GM18909 (cell line): ENCODE measurements at regions not wholly inside any gene's neighbourhood (a gene's known extent, or its start where the extent isn't known, plus 50 kb on each side); places are given as distances from the start of the nearest gene placed in this dataset.

Experiments
- ATAC-seq: cut with Tn5 transposase; IDR thresholded peaks from one replicate; pipeline ENCODE4 v1.9.1; 2021; ENCODE audit warnings: mild to moderate bottlenecking; ENCODE audit not compliant: unreplicated experiment, poor library complexity

DNA sequence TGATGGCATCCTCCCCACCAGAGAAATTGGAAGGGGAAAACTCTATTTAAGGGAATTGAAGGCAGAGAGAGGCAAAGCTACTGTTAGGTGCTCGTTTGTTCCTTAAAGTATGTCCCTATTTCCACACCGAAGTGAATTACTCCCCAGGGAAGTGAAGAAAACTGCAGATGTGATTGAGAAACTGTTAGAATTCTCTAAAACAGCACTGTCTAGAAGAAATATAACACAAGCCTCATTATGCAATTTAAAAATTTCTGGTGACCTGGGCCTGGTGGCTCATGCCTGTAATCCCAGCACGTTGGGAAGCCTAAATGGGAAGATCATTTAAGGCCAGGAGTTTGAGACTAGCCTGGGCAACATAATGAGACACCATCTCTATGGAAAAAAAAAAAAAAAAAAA lies 305.0 kb downstream of the SHQ1 start:
- ATAC-seq: no peak

DNA sequence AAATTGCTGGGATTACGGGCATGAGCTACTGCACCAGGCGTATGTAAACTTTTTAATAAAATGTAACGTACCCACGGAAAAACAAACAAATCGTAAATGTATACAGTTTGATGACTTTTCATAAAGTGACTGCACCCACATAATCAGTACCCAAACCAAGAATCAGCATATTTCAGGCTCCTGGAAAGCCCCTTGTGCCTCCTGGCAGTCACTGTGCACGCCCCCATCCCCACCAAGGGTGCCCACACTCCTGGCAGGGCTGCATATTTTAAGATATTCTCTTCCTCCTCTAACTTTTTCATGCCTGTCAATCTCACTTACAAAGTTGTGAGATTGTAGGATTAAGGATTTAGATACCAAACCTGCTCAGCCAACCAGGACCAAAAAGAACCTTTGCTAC lies 305.5 kb downstream of the SHQ1 start:
- ATAC-seq: no peak

DNA sequence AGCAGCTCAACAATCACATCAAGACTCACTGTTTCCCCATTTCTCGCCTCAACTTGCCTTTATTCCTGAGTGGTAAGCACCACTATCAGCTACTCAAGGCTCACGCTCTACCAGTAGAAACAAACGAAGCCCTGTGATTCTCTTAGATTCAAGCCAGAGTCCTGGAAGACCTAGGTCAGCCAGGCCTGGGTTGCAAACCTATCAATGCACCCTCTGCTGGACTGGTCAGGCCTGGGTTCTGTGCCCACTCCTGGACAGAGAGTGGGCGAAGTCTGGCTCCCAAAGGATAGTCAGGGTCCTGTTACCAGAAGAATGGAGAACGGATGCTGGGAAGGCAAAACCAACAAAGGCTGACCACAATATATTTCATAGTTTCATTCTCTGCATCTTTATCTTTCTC lies 308.4 kb downstream of the SHQ1 start:
- no peak for ATAC-seq

DNA sequence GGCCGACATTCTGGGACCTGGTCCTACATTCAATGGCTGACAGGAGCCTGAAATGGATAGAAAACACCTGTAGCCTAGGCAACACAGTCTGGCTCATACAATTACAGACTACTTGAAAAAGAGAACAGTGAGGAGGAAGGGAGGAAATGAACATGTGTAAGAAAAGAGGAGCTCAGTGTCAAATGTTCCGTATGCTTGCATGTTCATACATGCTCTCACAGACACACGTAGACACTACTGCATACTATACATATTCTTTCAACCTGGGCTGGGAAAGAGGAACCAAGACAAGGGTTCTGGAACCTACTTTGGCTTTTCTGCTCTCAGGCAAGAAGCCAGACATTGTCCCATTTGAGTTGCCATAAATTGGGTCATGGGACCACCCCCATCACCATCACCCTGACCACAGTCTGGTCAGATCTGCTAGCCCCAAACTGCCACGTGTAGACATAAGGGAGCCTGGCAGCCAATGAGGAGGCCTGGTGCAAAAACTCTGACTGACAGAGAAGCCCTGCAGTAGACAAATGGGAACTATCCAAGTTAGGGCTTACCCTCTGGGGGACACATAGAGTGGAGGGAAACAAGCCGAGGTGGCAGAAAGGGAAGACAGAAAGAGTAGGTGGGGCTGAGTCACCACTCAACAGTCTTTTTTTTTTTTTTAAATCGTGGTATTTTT lies 310.0 kb downstream of the SHQ1 start:
- ATAC-seq: peak; percentile 43

DNA sequence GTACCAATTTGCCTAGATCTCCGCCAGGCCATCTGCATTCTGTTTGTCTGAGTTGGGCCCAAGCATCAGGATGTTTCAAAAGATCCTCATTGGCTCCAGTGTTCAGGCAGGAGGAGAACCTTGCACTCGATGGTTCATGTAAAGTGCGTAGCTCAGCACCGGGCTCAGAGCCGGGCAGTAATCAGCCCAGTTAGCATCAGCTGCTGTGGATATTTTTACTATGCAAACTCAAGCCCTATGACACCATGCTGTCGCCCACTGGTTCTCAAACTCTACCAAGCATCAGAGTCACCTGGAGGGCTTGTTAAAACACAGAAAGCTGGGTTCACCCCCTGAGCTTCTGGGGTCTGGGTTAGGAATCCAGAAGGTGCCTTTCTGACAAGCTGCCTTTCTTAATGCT lies 310.8 kb downstream of the SHQ1 start:
- ATAC-seq: no peak

DNA sequence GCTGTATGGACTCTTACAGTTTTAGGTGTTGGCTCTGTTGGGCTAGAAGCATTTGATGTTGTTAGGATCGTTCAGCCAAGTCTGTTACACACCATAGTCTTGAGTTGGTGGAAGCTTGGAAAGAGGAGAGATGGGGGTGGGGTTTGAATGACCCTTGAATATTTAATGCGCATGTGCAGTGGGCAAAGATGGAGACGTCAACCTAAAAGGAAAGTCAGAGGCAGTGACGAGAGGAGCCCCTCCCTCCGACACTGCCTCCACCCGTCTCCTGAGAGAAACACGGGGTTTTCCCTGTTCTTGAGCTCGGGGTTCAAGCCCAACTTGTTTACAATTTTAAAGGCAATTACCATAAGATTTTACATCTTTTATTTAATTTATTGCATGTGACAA lies 311.4 kb downstream of the SHQ1 start:
- no peak for ATAC-seq

DNA sequence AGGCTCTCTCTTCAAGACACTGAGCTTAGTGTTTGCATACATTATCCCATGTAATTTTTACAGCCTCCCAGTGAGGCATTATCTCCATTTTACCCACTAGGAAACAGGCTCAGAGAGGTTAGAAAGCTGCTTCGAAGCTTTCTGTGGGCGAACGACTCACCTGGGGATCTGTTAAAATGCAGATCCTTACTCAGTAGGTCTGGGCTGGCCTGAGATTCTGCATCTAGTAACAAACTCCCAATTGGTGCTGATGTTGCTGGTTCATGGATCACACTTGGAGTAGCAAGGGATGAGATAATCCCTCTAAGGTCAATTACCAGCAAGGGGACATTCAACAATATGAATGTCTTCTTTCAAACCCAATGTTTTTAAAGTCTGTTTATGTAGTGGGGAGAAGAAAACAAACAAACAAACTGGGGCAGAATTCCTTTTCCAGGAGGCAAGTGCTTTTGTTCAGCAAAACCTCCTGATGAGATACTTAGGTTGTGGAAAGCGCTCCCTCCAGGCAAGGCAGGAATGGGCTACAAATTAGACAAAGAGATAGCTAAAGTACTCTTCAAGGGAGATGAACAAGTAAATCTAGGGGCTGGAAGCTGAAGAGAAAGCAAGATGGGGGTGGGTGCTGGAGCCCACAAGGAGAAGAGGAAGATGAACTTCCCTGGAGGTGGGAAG lies 311.9 kb downstream of the SHQ1 start:
- no peak for ATAC-seq

DNA sequence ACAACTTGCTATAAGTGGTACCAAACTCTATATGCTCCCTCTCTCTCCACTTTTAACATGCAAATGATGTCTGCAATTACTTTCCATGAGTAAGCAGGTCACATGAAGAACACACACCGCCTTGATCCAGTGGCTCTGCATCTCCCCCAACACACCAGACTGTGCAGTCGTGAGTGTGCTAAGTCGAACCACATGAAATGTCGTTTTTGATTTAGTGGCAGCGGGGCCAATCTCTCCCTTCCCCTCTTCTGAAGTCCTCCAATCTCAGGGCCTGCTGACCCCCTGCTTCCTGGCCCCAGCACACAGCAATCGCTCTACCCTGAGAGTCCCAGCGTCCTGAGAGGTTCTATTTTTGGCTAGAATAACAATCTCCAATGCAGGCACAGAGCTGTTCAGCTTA lies 312.5 kb downstream of the SHQ1 start:
- ATAC-seq: no peak

DNA sequence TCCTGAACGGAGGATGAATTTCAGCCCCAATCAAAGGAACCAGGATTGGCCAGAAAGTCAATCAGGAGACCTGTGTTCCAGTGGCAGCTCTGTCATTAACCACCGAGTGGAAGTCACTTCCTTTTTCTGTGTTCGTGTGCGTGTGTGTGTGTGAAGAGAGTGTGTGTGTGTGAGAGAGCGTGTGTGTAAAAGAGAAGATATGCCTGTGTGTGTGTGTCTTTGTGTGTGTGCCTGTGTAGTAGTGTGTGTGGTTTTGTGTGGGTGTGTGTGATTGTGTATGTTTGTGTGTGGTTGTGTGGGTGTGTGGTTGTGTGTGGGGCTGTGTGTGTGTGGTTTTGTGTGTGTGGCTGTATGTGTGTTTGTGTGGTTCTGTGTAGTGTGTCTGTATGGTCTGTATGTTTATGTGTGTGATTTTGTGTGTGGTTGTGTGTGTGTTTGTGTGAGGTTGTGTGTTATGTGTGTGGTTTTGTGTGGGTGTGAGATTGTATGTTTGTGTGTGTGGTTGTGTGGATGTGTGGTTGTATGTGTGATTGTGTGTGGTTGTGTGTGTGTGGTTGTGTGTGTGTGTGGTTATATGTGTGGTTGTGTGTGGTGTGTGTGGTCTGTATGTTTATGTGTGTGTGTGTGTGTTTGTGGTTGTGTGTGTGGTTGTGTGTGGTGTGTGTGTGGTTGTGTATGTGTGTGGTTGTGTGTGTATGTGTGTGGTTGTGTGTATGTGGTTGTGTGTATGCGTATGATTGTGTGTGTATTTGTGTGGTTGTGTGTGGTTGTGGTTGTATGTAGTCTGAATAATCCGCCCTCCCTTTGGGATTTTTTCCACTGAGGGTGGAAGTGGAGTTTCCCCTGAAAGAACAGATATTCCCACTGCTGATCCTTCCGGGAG lies 314.4 kb downstream of the SHQ1 start:
- no peak for ATAC-seq

DNA sequence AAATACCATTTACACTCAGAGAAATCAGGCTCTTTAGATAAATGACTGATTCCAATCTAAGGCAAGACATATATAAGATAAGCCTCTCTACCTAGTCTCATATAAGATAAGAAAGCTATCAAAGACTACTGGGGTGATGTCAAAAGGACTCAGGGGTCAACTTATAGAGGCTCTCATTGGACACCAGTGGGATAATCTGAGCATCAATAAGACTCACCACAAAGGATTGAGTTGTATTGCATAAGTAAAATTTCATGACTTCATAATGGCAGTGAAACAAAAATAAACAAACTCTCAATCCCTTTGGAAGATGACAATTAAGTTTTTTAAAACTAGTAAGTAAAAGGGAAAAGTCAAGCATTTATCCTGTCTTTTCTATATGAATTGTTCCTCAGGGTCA lies 317.8 kb downstream of the SHQ1 start:
- ATAC-seq: no peak

DNA sequence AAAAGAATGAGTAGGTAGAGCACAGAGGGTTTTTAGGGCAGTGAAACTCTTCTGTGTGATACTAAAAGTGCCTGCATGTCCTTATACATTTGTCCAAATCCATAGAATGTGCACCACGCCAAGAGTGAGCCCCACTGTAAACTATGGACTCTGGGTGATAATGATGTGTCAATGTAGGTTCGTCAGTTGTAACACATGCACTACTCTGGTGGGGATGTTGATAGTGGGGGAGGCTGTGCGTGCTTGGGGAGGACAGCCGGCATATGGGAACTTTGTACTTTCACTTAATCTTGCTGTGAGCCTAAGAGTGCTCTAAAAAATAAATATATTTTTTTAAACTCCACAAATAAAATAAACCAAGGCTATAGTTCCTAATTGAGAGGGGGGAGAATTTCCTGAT lies 319.2 kb downstream of the SHQ1 start:
- ATAC-seq: no peak

DNA sequence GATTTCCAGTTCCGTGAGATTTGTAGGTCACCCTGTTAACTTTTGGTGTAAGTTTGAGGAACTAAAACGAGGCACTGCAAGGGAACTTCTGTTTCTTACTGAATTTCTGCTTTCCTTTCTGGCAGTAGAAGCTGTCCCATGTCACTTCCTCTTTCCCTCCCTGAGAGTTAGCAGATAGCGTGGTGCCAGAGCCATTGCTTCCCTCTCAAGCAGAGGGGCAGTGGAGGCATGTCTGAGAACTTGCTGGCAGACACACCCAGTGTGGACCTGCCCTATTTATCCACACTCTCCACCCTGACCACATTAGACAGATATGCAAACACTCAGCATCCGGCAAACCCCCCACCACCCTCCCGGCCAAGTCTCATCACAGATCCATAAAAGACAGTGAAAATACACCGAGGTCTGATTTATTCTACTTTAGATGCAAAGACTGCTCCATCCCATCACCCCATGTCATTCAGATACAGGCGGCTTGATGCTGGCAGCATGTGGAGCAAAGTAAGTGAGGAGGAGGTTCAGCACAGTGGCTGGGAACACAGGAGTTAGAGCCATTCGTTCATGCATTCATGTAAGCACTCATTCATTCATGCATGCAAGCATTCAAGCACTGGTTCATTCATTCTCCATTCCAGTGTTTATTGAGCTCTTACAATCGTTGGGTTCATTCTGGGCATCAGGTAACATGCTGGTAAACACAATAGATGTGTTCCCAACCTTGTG lies 324.7 kb downstream of the SHQ1 start:
- peak; percentile 92 for ATAC-seq

DNA sequence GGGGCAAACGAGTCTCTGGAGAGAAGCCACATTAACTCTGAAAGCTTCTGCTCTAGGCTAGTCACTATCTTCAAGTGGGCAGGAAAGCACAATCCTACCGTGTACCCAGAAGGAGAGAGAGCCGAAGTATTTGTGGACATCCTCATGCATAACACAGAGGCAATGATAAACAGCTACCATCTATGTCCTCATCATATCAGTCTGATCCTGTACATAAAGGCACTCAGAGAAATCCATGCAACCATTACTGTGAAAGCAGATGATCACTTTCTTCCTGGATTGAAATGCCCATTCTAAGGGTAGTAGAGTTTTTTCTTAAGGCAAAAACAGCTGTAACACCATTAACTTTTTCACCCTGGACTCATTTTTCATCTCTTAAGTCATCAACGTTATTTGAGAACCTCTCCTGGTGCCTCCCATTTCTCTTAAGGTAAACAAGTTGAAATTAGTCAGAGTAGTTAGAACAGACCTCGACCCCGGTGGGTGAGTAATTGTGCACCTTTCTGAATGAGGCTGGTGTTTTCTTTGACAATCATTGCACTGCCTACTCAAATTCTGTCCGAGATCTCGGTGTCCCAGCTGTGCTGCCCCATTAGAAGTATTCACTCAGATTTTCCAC lies 327.4 kb downstream of the SHQ1 start:
- ATAC-seq: no peak

DNA sequence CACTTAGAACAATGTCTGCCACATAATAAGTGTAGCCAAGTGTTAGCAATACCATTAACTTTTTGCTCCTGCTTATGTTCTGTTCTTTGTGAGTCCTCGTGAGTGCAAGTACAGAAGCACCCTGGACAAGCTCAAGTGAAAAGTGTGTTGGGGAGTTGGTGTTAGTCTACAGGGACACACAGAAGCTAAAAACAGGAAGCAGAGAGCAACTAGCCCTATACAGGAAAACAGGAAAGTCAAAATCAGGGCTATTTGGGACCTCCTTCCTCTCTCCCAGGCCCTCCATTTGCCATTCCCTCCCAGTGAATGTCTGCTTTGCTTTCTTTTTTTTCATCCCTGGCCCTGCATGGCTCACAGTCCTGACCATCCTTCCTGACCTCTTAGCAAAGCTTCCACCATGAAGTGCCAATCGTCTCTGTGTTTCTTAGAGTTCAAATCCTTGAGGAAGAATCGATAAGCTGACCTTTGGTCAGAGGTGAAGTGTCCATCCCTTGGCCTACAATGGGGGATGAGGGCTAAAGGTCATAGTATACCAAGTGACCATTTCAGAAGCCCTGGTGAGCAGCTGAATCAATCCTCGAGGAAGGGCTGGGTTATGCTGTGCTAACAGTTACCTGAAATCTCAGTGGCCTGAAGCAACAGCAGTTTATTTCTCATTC lies 328.2 kb downstream of the SHQ1 start:
- ATAC-seq: no peak

DNA sequence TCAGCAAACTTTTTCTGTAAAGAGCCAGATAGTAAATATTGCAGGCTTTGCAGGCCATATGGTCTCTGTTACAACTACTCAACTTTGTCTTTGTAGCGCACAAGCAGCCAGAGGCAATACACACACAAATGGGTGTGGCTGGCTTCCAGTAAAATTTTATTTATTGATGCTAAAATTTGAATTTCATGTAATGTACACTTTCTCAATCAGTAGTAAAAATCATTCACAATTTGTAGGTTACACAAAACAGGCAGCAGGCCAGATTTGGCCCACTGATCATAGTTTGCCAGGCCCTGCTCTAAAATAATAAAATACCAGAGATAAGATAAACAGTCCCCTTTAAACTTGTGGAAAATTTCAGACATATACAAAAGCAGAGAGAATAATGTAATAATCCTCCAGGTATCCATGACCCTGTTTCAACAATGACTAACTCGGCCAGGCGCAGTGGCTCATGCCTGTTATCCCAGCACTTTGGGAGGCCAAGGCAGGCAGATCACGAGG lies 330.3 kb downstream of the SHQ1 start:
- ATAC-seq: no peak

DNA sequence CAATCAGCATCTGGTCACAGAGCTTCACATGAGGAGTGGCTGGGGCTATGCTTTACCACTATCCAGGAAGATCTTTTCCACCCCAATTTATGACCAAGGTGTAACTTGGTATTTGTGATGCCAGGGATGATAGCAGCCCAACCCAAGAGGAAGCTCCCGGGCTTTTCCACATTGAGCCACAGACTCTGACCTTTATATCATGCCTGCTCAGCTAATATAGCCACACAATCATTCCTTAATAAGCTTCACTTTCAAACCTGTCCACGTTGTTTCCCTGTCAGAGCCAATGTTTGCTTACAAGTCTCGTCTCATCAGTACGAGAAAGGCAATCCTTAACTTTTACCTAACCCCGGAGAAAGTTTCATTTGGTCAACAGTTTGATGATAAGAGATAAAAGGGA lies 330.9 kb downstream of the SHQ1 start:
- no peak for ATAC-seq

DNA sequence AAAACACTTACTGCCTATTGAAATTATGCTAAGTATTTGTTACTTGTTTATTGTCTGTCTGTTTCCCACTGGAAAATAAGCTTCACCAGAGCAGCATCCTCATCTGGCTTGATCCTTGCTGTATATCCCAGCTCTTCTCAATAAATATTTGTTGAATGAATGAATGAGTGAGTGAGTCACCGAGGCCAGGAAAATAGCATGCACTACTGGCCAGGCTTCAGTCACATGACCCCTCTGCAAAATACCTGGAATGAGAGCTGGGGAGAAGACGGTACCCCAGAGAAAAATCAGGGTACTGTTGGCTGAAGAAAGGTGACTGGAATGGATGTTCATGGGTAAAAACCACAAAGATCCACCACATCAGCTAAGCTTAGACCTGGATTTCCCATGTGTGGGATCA lies 331.9 kb downstream of the SHQ1 start:
- ATAC-seq: no peak

DNA sequence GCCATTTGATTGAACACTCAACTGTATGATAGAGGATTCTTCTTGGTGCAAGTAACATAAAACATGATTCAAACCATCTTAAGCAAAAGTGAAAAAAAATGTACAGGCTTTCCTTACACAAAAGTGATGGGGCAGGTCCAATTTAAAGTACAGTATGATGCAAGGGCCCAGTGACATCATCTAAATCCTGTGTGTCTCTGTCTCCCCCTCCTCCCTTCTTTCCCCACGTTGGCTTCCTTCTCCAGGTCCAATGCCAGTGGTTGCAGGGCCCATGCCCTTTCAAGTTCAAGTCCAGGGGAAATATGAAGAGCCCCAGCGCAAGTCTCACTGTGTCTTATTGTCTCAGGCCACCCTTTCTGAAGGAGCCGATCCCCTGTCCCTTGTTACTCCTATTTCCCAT lies 332.3 kb downstream of the SHQ1 start:
- no peak for ATAC-seq

DNA sequence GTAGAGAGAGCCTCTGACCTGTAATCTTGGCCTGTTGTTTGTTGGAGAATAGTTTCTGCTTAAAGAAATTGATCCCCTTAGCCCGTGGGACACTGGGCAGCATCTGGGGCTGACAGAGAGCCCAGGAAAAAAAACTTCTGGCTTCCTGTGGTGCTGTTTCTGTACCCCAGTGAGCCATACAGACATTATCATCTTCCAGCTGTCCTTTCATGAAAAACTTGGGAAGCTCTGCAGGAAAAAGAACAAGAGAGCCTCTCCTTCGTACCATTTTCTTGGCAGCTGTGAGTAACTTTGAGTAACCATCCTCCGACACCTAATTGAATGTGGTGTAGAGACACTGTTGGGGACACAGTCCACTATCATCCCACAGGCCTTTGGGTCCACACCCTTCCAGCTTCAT lies 333.0 kb downstream of the SHQ1 start:
- no peak for ATAC-seq

DNA sequence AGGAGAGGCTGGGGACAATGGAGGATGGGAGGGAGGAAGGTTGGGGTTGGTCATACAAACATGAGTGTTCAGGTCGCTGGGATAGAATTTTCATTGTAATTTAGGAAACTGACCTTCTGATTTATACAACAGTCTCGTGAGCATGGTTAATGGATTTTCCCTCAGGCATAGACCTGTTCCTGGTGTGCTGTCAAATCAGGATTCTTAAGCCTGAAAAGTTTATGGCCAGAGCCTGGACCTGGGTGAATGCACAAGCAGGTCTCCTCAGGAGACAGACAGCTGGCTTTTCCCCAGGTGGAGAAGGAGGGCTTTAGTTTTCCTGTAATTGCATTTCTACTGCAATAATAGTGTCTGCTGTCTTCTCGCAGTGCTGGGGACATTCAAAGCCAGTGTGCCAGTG lies 338.0 kb downstream of the SHQ1 start:
- no peak for ATAC-seq
